ENCODE measurements at regions not wholly inside any gene's neighbourhood (a gene's known extent, or its start where the extent isn't known, plus 50 kb on each side); places are given as distances from the start of the nearest gene placed in this dataset.

GRCh38 chr1:168903237-168903830 lies 174.3 kb upstream of the DPT start:
- H3K4me3 ChIP-seq (ENCODE audit: low read depth, low read length): no peak overlapping the region
- TF ChIP-seq CTCF (IDR thresholded peaks at IDR 0.05; ENCODE audit: low read depth, low read length): no peak

GRCh38 chr1:168905633-168906032 lies 176.6 kb upstream of the DPT start:
- H3K4me3 ChIP-seq (ENCODE audit: low read depth, low read length): no peak overlapping the region
- no peak for TF ChIP-seq CTCF (IDR thresholded peaks at IDR 0.05; ENCODE audit: low read depth, low read length)

GRCh38 chr1:168906367-168906766 lies 177.4 kb upstream of the DPT start:
- TF ChIP-seq CTCF (IDR thresholded peaks at IDR 0.05; ENCODE audit: low read depth, low read length): no peak
- H3K4me3 ChIP-seq (ENCODE audit: low read depth, low read length): no peak overlapping the region

GRCh38 chr1:168907053-168907452 lies 178.0 kb upstream of the DPT start:
- TF ChIP-seq CTCF (IDR thresholded peaks at IDR 0.05; ENCODE audit: low read depth, low read length): no peak
- H3K4me3 ChIP-seq (ENCODE audit: low read depth, low read length): no peak overlapping the region

GRCh38 chr1:168907786-168908348 lies 178.9 kb upstream of the DPT start:
- TF ChIP-seq CTCF (IDR thresholded peaks at IDR 0.05; ENCODE audit: low read depth, low read length): no peak

GRCh38 chr1:168910403-168910802 lies 181.4 kb upstream of the DPT start:
- no peak overlapping the region for H3K4me3 ChIP-seq (ENCODE audit: low read depth, low read length)
- TF ChIP-seq CTCF (IDR thresholded peaks at IDR 0.05; ENCODE audit: low read depth, low read length): no peak

More at GRCh38 chr1:168907786-168908348, 178.9 kb upstream of the DPT start:
- no peak overlapping the region for H3K4me3 ChIP-seq (ENCODE audit: low read depth, low read length)

- no peak overlapping the region for H3K4me3 ChIP-seq (ENCODE audit: low read depth, low read length)
- no peak for TF ChIP-seq CTCF (IDR thresholded peaks at IDR 0.05; ENCODE audit: low read depth, low read length)
Measured at GRCh38 chr1:168911370-168911769, 182.4 kb upstream of the DPT start.

Data from WI38 (cell line).